Islet of Langerhans (tissue), 1 donor: ENCODE measurements at regions not wholly inside any gene's neighbourhood (a gene's known extent, or its start where the extent isn't known, plus 50 kb on each side); places are given as distances from the start of the nearest gene placed in this dataset.

Source experiments
- FAIRE-seq: peaks from one replicate; lab custom pipeline; 2011; peaks lifted over from hg19 to GRCh38; lab: Jason Lieb, UNC

GRCh38 chr15:67004142-67004541, 61.3 kb upstream of the SMAD3 start:
- FAIRE-seq, result no peak

- no peak for FAIRE-seq
Observed at GRCh38 chr15:67005294-67005996, 60.0 kb upstream of the SMAD3 start.

GRCh38 chr15:67006083-67007065, 59.0 kb upstream of the SMAD3 start:
- FAIRE-seq, result no peak

GRCh38 chr15:67009576-67010569, 55.5 kb upstream of the SMAD3 start:
- no peak for FAIRE-seq

GRCh38 chr15:67010898-67011616, 54.3 kb upstream of the SMAD3 start:
- FAIRE-seq, result no peak

- FAIRE-seq, result no peak
Observed at GRCh38 chr15:67011617-67012005, 53.8 kb upstream of the SMAD3 start.

- FAIRE-seq, result no peak
Observed at GRCh38 chr15:67013696-67014095, 51.7 kb upstream of the SMAD3 start.
